GM18951 (cell line): ENCODE measurements at regions not wholly inside any gene's neighbourhood (a gene's known extent, or its start where the extent isn't known, plus 50 kb on each side); places are given as distances from the start of the nearest gene placed in this dataset.

Experiments
- POLR2A ChIP-seq: IDR thresholded peaks from 4 replicates; pipeline ENCODE4 v1.6.1; 2011; ENCODE audit warnings: mild to moderate bottlenecking; ENCODE audit not compliant: insufficient read length, insufficient read depth; ENCODE audit errors: extremely low read depth
- in situ Hi-C: fragments of 300-500 bp; cut with MboI; formaldehyde crosslinking; loops from one replicate; pipeline ENCODE4 v1.12.0; 2022; ENCODE audit warnings: low sequenced_read_pairs, mixed read lengths, inconsistent platforms; ENCODE audit not compliant: unreplicated experiment

DNA sequence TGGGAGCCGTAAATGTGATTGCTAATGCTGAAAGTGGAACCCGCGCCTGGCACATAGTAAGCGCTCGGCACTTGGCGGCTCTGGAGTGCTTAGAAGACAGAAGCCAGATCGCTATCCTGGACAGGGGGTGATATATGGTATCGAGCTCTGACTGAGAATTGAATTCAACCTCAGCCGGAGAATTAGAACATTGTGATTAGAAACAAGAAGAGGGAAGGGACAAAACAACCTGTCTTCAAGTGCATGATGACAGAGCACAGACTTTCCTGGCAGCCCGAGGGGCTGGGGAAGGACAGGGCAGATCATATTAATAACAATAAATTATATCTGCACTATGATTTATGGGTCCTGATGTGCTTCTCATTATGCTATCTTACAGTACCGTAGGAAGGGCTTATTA is 66.9 kb upstream of the TBX3 start:
- in situ Hi-C loops = no loop called here
- TF ChIP-seq POLR2A = no peak

DNA sequence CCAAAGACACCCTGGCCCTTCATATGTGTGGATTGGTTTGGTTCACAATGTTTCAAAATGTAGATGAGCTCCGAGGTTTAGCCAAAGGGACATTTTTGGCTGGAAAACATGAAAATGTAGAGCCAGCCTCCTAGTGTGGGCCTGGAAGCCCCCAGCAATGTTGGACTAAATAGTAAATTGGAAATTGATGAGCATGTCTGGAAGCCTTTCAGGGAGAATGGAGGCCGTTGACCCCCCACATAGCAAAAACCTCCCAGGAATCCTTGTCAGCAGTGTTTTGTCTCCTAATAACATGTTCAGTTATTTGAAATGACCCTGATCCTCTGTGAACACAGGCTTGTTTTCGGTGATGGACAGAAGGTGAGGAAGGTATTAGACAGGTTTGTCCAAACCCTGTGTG is 65.1 kb upstream of the TBX3 start:
- in situ Hi-C loops = no loop called here
- TF ChIP-seq POLR2A = no peak

DNA sequence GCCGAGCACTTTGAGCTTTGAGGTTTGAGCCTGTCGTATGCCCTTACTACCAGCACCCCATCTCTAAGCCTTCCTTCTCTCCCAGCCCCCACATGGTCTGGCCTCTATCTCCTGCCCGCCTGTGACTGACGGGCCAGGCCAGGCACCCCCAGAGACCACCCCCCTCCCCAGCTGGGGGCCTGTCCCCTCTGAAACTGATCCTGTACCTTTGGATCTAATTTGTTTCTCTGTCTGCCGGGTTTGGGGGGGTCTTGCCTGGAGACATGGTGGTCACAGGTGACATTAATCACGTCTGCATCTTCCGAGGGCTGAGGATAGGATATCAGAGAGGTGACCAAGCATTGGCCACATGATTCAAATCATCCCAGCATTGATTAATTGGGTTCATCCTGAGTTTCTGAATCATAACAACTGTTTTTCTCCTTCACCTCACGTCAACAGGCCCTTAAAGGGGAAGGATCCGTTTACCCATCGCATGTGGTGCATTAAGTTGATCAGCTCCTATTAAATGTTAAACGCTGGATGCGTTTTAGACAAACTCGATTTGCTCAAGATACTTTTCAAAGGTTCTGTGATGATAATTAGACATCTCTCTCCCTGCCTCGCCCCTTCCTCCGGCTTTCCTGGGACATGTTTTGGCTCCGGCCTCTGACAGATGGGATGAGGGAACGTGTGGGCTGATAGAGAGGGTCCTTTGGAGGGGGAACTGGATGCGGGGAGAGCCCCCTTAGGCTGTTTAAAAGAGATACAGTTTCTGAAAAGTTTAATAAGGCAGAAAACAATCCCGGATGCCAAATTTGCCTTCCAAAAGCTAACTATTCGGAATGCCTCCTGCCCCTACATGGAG is 63.3 kb upstream of the TBX3 start:
- in situ Hi-C loops = no loop called here
- TF ChIP-seq POLR2A = no peak

DNA sequence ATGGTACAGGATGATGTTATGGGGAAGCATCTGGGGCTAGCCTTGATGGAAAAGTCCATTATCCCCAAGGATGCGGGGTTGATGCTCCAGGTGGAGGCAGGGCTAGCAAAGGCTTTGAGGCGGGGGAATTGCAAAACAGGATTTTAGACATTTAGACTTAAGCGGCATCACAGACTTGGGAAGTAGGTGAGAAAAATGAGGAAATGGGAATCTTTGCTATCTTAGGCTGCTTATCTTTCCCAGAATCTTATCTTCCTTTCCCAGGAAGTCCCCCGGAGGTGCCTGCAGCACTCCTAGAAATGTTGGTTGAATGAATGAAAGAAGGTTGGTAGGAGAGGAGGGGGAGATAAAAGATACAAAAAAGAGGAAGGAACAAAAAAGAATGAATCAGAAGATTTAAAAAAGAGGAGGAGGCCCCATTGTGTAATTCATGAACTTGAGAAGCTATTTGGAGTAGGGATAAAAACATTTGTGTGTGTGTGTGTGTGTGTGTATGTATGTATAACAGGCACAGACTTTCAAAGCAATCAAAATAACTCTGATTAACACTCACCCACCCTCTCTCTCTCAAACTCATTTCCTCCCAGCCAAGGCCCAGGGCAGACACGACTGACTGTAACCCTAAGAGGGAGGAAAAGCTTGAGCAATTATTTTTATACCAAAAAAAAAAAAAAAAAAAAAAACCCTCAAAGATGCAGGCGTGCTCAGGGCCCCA is 62.5 kb upstream of the TBX3 start:
- in situ Hi-C loops = no loop called here
- TF ChIP-seq POLR2A = no peak

DNA sequence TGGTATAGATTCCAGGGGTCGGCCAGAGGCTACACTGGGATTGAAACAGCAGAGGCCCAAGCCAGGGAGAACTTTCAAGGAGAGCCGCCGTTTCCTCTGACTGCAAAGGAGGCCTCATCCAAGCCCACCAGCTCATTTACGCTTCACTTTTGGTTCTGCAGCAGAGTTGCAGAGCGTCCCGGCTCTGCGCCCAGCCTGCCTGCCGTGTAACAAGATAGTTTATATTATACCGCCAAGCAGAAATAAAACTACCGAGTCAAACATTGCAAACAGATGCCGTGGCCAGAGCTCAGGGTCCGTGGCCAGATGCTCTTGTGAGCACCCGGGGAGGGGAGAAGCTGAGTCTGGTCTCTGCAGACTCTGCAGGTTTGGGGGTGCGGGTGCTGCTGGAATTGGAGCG is 60.7 kb upstream of the TBX3 start:
- no peak for TF ChIP-seq POLR2A
- in situ Hi-C loops = no loop called here

DNA sequence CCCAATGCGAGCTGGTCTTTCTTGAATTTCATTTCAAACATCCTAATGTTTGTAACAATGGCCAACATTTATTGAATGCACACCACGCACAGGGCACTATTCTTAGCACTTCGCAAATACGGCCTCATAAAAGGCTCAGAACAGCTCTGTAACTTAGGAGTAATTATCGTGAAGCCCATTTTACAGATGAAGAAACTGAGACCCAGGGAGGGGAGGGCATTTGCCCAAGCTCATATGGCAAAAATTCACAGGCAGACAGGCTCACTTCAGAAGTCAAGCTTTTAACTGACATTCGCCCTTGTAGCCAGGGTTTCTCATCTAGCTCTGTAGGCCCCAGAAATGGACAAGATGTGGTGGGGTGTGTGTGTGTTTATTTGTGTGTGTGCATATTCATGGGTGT is 60.3 kb upstream of the TBX3 start:
- in situ Hi-C loops = no loop called here
- no peak for TF ChIP-seq POLR2A

DNA sequence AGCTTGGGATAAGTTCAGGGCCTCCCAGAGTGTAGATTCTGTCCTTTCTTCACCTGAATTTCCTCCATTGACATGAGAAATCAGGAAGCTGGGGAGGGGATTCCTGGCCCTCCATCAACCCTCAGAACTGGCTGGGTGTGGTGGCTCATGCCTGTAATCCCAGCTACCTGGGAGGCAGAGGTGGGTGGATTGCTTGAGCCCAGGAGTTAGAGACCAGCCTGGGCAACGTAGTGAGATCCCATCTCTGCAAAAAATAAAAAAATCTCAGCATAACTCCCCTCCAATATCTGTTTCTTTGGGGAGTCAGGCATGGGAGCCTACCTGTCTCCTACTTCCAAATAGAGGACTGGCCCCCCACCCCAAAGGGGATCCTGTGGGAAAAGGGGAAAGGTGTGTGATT is 59.8 kb upstream of the TBX3 start:
- no peak for TF ChIP-seq POLR2A
- in situ Hi-C loops = no loop called here

DNA sequence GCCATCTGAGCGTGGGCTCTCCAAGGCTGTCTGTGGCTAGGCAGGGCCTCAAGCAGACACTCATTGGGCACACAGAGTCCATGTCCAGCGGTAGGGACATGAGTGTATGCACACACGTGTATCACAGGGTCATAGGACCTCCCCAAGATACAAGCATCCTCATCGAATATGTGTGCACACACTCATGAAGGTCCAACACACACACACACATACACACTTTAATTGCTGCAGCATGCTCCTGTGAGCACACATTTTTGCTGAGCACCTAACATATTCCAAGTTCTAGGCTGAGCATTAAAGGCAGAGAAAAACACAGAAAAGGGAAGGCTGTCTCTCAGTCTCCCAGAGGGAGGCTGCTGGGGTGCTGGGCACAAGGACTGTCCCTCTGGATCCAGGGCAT is 59.3 kb upstream of the TBX3 start:
- TF ChIP-seq POLR2A = no peak
- in situ Hi-C loops = no loop called here

DNA sequence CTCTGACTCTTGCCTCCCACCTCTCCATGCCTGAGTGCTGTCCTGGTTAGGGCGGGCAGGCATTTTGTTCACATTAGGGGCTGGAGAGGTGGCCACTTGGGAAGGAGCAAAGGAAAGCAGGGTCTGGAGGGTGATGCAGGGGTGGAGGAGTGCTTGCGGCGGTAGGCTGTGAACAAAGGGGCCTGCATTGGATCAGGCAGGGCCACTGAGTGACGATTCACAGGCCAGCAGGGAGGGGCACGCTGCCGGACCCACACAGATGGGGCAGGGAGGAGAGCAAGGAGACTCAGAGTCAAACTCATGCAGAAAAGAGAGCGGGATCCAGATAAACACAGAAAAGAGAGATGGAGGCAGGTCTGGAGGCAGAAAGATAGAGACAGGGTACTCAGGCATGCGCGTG is 58.4 kb upstream of the TBX3 start:
- no peak for TF ChIP-seq POLR2A
- in situ Hi-C loops = no loop called here

DNA sequence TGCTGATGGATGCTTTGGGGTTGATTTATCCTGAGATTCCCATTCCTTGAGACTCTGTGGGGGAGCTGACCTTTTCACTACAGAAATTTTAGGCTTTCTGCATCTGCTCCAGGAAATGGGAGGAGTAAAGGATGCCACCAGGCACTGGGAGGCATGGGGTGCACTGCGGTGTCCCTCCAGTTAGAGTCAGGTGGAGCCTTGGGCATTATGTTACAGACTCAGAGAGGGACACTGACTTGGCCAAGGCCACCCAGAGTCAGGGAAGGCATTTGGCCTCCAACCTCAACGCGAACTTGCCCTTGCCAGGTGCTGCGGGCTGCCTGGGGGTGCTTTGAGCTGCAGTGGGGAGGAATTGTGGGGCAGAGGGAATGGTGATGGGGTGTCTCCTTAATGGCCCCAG is 58.0 kb upstream of the TBX3 start:
- no peak for TF ChIP-seq POLR2A
- in situ Hi-C loops = no loop called here

DNA sequence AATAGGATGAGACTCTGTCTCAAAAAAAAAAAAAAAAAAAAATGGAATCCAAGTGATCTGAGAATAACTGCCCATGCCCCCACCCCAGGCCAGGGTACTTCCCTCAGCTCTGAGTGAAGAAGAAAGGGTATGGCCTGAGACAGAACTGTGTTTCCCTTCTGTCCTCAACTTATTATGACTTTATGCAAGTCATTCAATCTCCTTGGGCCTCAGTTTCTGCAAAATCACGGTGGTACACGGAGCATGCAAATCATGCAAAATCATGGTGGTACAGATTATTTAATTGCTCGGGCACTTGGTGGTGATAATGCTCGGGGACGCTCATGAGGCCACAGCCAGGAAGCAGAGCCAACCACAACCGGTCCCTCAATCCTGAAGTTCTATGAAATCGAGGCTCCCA is 56.5 kb upstream of the TBX3 start:
- TF ChIP-seq POLR2A = no peak
- in situ Hi-C loops = no loop called here

DNA sequence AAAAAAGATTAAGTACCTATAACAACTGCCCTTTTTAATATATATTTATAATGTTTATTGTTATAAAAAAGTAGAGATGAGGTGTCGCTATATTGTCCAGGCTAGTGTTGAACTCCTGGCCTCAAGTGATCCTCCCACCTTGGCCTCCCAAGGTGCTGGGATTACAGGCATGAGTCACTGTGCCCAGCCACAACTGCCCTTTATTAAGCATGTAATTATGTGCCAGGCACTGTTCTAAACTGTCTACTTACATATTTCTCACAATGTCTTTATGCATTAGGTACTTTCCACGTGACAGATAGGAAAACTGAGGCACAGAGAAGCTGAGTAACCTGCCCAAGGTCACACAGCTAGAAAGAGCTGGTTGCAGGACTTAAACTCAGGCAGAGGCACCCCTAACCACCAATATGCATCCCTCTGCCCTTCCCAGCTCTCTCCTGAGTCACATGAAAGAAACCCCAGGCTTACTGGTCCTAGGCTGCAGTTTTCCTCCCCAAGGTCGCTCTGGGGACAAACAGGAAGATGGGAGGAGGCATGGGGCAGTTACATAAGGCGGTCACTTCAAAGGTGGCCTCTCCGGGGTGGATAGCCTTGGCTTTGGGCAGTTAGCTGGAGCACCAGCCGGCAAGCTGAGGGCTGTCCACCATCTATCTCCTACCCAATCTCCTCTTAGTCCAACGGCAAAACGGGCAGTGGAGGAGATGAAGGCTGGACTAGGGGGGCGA is 54.6 kb upstream of the TBX3 start:
- in situ Hi-C loops = no loop called here
- TF ChIP-seq POLR2A = no peak

DNA sequence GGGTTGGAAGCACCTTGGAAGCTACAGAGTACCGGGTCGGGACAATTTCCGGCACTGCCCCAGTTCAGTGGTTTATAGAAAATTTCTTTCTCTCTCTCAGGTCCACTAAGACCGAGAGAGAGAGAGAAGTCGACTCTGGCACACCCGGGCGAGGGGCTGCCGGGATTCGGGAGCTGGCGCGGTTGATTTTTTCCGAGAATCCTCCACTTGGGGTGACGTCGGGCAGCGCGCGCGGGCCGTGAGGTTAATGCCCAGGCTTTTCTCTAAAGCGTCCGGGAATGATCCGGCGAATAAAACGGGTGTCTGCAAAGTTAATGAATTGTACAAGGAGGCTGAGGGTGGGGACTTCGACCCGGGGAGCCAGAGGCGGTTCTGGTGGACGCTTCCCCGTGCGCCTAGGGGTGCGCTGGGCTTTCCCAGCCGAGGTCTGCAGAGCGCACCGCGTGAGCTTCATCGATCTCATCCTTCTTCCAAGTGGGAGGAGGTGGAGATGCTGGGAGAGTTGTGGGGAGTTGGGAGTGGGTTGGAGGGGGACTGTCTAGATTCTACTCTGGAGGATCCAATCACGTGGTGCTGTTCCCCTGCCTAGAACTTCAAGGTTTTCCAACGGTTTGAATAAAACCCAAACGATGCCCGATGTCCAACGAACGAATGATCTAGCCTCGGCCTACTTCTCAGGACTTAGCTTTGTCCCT is 51.9 kb upstream of the TBX3 start:
- no peak for TF ChIP-seq POLR2A
- in situ Hi-C loops = no loop called here

DNA sequence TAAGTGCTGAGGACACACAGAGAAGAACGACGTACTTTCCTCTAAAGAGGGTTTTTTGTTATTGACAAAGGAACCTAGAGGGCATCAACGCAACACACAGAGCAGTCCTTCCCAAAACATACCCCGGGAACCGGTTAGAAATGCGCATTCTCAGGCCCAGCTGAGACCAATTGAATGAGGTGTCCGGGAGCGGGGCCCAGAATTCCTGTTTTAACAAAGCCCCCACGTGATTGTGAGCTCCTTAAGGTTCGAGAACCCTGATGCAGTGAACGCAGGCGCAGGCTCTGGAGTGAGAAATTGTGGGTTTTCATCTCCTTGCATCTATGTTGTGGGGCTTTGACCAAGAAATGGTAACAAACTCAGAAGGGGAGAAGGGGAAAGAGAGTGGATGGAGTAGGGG is 51.0 kb upstream of the TBX3 start:
- no peak for TF ChIP-seq POLR2A
- in situ Hi-C loops = no loop called here

DNA sequence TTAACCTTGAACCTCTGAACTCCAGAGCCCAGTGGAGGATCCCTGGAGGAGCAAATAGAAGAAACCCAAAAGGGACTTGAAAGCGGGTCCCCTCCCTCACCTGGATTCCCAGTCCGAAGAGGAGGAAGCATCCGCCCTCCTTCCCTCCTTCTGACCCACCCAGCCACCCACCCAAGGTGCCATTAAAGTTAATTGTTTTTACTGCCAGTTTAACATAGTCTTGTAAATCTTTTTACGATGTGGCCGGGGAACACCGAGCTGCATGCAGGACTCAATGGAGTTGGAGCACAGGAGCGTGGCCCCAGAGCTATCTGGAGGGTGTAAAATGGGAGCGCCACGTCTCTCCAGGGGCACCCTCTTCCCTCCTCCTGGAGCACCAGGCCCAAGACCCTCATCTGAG is 49.9 kb upstream of the TBX3 start:
- no peak for TF ChIP-seq POLR2A
- in situ Hi-C loops = no loop called here
